Activated CD8-positive, alpha-beta memory T cell treated with anti-CD3 and anti-CD28 coated beads for 24 hours (primary cell): ENCODE measurements at regions not wholly inside any gene's neighbourhood (a gene's known extent, or its start where the extent isn't known, plus 50 kb on each side); places are given as distances from the start of the nearest gene placed in this dataset.

Experiments
- DNase-seq: peaks from one replicate; pipeline ENCODE4 v3.0.0-alpha.2; 2020

GRCh38 chr2:136557203-136557602 lies 208.1 kb upstream of the THSD7B start:
- no peak for DNase-seq

GRCh38 chr2:136550181-136550580 lies 215.2 kb upstream of the THSD7B start:
- no peak for DNase-seq

GRCh38 chr2:136539355-136539754 lies 226.0 kb upstream of the THSD7B start:
- no peak for DNase-seq

- DNase-seq: no peak
Observed at GRCh38 chr2:136538489-136538888, 226.9 kb upstream of the THSD7B start.

- DNase-seq: no peak
Observed at GRCh38 chr2:136534811-136535210, 230.5 kb upstream of the THSD7B start.

DNA sequence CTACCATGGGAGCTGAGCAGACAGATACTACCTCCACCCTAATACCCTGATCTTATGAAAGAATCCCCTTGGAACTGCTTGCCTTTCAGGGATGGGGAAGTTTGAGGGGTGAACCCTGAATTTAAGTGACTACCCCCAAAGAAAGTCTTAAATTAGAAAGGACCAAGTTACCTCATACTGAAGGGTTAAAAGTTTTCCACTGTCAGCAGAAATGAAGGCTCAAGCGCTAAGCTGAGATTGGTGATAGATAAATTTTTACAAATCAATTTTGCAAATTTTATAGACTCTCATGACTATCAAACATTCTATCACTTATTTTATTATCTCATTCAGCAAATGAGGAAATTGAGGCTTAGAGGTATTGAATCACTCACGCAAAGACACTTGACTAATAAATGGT lies 233.2 kb upstream of the THSD7B start:
- DNase-seq: no peak

DNA sequence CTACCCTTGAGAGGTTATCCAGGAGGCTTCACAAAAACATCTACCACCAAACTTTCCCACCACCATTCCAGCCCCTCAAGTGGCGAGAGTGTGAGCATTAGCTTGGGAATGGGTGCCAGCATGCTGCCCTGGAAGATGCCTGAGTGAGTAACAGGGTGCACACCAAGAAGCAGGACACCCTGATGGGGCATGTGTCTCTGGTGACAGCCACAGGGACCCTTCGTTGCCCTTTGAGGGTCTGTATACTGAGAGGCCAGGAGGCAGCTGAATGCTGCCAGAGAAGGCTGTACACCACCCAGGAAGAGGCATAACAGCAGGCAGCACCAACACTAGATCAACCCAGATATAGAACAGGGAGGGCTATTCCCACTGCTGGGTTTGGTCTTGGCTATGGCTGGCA lies 233.6 kb upstream of the THSD7B start:
- DNase-seq: no peak

- no peak for DNase-seq
Observed at GRCh38 chr2:136530146-136530545, 235.2 kb upstream of the THSD7B start.

DNA sequence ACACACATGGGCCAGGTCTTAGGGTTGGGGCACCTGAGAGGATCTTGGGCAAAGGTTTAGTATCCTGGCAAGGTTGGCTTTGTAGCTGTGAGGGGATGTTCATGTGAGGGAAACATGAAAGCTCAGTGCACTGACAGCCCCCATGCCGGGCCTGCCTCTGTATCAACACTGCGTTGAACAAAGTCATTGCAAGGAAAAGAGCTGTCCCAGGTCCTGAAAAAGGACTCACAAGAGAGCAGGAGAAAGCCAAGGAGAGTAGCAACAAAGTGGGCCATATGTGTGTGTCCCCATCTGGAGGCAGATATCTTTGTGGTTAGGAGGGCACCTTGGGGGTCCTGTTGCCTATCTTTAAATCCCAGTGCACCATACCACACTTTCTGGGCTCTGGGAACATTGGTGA lies 237.8 kb upstream of the THSD7B start:
- DNase-seq: no peak

- no peak for DNase-seq
Observed at GRCh38 chr2:136522724-136523123, 242.6 kb upstream of the THSD7B start.

GRCh38 chr2:136517716-136518115 lies 247.6 kb upstream of the THSD7B start:
- no peak for DNase-seq

DNA sequence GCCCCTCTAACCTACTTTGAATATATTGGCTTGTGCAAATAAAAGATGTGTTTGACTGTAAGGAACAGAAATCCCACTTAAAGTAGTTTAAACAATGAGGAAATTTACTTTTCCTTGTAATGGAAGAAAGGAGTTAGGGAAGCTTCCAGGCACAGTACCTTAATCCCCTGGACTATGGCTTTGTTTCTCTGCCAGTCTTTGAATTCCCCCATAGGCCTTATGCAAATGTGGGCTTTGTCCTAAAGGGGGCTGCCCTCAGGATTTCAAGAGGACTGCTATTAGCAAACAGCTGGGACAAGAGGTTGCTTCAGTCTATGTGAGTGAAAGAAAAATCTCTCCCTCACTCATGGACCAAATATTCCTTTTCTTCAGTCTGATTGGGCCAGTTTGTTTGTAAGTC lies 255.1 kb upstream of the THSD7B start:
- no peak for DNase-seq

DNA sequence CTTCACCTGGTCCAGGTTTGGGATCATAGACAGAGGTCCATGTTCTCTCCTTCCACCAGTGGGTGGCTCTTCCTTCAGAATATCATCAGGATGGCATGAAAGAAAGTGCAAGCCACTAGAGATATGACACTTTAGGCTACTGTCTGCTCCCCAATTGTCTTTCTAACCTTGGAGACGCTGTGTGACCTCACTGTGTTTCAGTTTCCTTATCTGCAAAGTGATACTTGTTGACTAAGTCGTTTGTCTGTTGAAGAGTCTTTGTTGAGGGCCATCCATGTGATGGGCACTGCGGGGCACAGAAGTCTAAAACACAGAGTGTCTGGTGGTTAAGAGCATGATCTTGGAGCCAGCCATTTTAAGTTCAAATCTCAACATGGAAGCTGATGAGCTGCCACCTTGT lies 259.9 kb upstream of the THSD7B start:
- DNase-seq: no peak

GRCh38 chr2:136502660-136503059 lies 262.7 kb upstream of the THSD7B start:
- no peak for DNase-seq

GRCh38 chr2:136497709-136498108 lies 267.6 kb upstream of the THSD7B start:
- DNase-seq: no peak

- DNase-seq: no peak
Observed at GRCh38 chr2:136496966-136497365, 268.4 kb upstream of the THSD7B start.

DNA sequence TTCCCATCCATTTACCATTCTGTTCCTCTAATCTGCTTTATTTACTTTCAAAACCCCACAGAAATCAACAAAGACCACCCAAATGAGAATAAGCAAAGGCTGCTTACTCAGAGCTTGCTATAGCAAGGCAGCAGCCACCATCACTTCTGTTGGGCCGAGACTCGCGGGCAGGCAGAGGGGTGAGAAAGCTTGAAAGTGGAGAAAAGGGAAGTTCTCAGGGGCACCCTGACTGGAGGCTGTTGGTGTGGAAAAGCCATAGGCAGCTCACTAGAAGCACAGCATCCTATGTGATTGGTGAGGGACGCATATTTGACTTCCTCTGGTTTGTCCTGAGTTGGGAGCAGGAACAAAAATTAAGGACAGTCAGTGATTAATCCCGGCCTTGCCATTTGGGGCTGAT lies 269.7 kb upstream of the THSD7B start:
- no peak for DNase-seq

DNA sequence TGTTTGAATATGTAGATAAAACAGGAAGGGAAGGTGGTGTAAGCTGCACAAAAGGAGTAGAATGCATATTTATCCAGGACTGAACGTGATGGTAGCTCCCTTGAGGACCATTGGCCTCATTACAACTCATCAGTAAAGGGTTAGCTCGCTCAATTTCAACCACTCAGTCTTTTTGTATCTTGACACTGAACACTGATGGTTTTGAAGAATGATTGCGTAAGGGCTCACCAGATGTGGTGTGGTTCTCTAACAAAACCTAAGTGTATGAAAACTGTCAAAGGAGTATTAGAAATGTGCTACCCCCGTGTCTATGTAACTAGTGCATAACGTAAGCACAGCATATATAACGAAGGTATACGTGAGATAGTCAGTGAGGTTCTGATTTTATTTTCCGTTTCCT lies 272.4 kb upstream of the THSD7B start:
- no peak for DNase-seq

GRCh38 chr2:136490100-136490499 lies 275.2 kb upstream of the THSD7B start:
- no peak for DNase-seq

DNA sequence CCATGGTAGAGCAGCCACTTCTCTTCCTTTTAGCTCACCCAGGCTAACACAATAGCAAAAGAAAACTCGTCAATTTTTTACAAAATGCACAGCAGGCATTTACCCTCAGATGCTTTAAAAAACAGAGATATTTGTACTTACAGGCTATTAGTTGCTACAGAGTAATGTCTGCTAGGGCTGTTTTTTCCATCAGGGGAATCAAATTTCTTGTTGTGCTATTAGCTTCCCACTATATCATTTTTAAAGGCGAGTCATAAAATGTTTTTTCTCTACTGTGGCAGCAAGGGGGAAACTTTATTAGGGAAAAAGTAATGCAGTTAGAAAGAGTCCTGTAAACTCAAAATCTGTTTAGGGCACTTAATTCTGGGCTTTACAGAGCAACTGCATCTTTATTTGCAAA lies 277.9 kb upstream of the THSD7B start:
- no peak for DNase-seq

GRCh38 chr2:136486115-136486514 lies 279.2 kb upstream of the THSD7B start:
- DNase-seq: no peak

DNA sequence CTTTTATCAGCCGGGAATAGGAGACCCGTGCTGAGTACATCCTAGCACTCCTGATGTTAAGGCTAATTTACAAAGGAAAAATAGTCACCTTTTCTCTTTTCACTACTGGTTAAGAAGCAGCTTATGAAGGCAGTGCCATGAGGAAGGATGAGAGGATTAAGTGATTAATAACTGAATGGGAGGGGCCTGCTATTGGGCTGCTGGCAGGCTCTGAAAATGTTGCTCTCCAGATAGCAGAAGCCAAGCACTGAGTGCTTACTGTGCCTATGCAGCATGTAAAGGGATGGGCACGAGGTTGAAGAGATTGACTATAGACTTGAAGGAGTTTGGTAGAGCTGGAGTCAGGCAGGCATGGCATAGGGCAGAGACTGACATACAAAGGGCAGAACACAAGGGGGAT lies 282.4 kb upstream of the THSD7B start:
- DNase-seq: no peak

- no peak for DNase-seq
Observed at GRCh38 chr2:136482006-136482405, 283.3 kb upstream of the THSD7B start.

DNA sequence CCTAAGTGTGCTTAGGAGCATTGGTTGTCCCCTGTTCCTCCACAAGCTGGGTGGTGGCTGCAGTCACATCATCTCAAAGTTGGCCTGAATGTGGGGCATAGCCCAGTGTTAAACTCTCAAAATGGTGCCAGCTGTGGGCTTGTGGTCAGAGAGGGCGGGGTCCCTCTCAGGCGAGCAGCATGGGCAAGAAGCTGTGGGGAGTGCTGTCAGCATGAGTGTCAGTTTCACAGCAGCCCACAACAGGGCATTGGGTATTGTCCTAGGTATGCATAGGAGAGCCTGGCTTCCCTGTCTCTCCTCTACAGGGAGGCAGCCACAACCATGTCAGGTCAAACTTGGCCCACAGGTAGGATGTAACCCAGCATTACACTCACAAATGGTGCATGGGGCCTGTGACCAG lies 285.6 kb upstream of the THSD7B start:
- DNase-seq: no peak

- DNase-seq: no peak
Observed at GRCh38 chr2:136468799-136469369, 296.5 kb upstream of the THSD7B start.

DNA sequence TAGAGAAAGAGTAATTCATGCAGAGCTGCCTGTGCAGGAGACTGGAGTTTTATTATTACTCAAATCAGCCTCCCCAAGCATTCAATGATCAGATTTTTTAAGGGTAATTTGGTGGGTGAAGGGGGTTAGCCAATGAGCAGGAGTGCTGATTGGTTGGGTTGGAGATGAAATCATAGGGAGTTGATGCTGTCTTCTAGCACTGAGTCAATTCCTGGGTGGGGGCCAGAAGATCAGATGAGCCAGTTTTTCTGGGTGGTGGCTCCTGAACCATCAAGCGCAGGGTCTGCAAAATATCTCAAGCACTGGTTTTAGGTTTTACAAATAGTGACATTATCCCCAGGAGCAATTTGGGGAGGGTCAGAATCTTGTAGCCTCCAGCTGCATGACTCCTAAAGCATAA lies 312.8 kb upstream of the THSD7B start:
- no peak for DNase-seq
